T1000 (cell line): ENCODE measurements at regions not wholly inside any gene's neighbourhood (a gene's known extent, or its start where the extent isn't known, plus 50 kb on each side); places are given as distances from the start of the nearest gene placed in this dataset.

Experiments used
- DNase-seq: peaks from one replicate; lab custom pipeline; 2025; ENCODE audit warnings: mixed read lengths; lab: John Stamatoyannopoulos, UW

DNA sequence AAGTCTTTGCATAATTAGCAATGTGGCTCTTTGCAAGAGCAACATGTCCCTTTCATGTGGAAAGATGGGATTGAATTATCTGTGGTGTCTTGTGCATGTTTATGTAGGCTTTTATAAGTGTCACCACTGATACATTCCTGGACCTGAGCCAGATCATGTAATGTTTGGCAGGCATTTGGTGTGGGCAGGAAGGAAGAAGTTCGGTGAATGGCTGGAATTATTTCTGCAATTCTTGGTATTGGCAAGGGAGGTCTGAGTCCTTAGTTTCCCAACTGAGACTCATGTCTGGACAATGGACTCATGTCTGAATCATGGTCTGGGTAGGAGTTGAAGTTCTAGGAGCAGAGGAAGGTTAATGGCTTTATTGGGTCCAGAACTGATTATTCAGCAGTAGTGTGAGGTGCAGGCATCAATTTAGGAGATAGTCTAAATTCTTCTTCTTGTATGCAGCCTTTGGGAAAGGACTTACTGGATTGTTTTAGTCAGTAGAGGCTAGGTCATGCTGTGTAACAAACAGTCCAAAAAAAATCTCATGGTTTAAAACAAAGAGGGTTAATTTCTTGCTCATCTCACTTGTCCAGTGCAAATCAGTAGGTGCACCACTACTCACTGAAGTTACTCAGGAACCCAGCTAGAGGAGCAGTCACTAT is 186.5 kb upstream of the LHX5 start:
- no peak for DNase-seq

DNA sequence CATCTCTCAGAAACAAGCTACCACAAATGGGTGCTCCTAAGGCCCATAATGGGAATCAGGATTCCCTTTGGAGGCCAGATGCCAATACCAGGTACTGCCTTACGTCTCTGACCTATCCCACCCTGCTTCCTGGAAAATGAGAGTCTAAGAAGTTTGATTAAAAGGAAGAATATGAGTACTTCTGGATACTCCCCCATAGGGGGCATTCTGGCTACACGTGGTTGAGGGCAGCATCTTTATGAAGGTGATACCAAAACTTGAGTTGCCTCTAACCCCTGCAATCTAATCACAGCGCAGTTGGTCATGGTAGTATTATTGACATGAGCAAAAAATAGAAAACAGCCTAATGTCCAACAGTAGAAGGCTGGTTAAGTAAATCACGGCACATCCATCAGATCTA is 184.2 kb upstream of the LHX5 start:
- DNase-seq: no peak

DNA sequence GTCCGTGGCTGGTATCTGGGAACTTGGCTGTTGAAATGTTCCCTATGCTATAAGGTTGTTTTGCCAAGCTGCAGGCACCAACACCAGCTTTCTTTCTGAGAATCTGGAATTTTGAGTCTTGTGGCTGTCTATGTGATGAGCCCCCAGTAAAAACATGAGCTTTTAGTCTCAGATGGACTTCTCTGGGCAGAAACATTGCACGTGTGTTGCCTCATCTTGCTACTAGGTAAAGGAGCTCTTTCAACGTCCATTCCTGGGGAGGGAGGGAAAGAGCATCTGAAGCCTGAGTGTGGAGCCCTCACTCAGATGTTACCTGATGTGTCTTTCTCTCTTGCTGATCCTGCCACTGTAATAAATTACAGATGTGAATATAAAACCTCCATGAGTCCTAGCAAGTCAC is 183.8 kb upstream of the LHX5 start:
- no peak for DNase-seq

DNA sequence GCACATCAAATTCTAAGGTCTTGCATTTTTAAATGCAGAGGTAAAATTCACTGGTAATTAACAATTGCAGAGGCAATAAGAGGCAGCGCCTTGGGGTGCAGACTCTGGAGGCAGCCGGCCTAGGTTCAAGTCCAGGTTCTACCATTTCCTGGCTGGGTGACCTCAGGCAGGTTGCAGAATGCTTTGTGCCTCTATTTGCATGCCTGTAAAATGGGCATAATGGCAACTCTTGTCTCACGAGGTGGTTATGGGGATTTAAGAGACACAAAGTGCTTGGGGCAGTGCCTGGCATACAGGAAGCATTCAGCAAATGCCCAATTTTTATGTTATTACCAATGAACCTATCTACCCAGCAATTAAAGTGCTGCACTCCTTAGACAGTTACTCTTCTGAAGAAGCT is 180.0 kb upstream of the LHX5 start:
- DNase-seq: no peak

DNA sequence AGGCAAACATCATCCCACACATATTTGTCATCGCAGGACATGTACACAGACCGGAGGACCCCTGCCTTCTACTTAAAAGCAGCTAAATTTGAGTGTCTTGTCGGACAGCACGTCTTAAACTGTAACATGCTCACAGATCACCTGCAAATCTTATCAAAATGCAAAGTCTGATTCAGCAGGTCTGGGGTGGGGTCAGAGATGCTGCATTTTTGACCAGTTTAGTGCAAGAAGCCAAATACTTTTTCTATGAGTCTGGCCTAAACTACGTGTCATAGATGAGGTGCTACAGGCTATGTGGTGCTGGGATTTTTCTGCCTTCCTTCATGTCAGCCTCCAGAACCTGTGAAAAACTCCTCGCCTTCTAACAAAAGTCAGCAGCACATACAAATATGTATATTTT is 178.8 kb upstream of the LHX5 start:
- no peak for DNase-seq

DNA sequence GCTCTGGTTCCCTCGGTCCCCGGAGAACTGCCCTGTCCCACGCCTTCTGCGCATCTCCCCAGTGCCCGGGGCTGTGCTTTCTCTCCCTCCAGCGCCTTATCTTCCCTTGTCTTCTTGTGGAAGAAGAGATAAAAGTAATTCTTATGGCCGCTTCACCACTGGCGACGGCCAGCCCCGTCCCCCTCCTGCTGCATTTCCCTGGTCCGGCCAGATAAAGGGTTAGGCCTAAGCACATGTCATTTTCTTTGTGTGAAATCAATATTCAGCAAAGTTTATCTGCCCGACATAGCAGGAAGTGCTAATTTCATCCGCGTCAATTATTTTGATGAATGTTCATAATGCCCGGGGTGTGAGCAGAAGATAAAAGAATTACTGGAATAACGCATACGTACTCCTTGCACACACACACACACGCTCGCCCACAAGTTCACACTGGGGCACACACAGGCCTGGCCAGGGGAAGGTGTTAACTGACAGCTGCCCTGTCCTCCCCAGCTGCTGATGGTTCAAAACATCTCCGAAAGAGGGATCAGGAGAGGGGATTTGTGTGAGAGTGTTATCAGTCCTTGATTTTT is 177.7 kb upstream of the LHX5 start:
- DNase-seq: no peak

DNA sequence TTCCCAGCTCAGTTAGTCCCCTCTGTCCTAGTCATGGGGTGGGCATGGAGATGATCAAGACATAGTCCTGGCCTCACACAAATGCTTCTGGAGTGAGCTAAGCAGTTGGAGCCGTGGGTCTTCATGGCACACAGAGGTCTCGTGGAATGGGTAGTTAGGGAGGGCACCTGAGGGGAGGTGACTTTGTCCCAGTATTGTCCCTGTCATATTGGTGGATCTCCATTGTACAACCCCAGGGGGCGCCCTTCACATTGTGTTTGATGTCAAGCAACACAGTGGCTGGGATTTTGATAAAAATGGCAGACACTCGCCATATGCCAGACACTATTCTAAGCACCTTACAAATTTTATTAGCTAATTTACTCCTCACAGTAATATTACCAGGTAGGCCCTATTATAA is 175.4 kb upstream of the LHX5 start:
- DNase-seq: no peak

DNA sequence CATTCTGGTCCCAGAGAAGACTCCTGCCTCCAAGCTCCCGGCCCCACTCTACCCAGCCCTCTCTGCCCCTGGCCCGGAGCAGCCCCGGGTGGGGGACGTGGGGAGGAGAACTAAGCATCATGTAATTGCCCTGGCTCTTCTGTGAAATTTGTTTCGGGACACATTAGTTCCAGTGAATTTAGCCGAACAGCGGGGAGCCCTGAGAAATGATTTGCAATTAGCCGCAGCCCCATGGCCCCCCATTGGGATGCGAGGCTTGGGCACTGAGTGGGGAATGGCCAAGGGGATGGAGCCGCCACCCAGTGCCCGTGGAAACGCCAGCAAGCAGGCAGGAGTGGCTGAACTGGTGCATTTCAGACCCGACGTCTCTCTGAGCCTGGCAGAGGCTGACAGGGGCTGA is 173.9 kb upstream of the LHX5 start:
- DNase-seq: no peak

DNA sequence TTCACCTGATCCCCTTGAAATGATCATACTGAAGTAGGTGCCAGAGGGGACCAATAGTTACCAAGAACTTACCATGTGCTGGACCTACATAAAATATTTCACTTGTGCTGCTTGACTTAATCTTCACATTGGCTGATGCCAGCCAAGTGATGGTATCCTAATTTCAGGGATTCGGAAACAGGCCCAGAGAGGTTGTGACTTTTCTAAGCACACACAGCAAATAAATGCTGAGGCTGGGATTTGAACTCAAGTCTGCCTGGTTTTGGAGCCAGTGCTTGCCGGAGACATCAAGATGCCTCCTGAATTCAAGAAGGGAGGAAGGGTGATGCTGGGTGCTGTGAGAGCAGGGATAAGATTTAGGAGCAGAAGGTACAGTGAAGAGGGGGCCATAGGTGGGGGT is 173.5 kb upstream of the LHX5 start:
- DNase-seq: no peak

DNA sequence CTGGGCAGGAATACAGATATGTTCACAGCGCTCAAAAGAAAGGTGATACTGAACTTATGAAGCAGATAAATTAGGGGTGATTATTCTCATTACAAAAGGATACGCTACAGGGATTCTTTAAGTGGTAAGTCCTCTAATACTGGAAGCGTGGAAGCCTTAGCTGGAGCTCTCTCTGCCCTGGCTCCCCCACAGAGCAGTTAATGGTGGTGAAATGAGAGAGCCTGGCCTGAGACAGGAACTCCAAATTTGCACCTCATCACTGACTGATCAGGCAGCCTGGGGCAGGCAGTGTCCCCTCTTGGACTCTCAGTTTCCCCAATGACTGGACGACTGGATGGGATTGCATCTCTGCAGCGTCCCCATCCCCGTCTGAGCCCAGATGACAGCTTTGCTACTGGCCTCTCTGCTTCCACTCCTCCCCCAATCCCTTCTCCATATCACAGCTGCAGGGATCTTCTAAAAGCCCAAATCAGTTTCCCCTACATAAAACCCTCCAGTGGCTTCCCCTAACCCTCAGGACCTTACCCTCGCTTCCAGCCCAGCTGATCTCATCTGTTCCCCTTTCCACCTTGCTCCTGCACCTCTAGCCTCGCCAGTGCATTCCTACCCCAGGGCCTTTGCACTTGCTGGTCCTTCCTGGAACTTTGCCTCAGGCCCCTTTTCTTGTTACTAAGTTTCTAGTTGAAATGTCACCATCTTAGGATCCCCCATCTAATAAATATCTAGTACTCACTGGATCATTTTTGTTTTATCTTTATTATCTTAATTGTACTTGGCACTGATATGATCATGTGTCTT is 171.7 kb upstream of the LHX5 start:
- DNase-seq: no peak

DNA sequence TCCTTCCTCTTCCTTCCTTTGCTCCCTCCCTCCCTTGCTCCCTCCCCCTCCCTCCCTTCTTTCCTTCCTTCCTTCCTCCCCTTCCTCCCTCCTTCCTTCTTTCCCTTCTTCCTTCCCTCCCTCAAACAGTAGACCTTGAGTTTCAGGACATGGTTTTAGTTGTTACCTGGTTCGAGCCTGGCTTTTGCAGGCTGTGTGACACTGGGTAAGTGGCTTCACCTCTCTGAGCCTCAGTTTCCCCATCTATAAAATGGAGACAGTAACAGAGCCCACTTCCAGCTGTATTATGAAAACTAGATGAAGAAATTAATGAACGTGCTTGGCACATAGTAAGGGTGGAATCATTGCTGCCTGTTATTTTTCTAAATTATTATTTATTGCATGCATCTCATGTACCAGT is 171.0 kb upstream of the LHX5 start:
- DNase-seq: no peak

DNA sequence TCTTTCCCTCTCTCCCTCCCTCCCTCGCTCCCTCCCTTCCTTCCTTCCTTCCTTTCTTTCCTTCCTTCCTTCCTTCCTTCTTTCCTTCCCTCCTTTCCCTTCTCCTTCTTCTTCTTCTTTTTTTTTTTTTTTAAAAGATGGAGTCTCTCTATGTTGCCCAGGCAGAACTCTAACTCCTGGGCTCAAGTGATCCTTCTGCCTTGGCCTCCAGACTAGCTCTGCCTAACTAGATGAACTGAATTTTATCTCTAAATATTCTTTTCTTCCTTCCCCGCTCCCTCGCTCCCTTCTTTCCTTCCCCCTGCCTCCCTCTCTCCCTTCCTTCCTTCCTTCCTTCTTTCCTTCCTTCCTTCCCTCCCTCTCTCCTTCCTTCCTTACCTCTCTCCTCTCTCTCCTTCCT is 170.5 kb upstream of the LHX5 start:
- DNase-seq: no peak

DNA sequence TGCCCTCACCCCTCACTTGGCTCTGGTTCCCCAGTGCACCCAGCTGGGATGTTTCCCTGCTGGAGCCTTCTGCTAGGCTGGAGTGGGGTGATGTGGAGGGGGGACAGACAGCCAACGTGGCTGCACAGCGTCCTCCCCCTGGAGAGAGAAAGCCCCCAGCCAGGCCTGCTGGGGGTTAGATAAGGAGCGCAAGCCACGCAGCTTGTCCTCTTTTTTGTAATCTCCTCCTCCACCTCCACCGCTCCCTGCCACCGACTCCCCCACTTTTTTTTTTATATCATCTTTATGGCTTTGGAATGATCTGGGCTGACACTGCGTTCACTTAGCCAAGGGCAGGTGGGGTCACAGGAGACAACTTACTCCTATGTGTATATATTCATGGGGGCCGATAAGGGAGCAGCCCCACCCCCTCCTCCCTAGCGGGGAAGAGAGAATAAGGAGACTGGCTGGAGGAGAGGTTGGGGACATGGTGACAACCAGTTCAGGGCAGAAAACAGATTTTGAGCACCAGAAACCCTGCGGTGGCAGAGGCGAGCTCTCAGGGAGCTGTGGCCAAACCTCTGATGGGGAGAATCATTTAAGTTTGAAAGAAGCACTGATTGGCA is 169.9 kb upstream of the LHX5 start:
- DNase-seq: no peak

DNA sequence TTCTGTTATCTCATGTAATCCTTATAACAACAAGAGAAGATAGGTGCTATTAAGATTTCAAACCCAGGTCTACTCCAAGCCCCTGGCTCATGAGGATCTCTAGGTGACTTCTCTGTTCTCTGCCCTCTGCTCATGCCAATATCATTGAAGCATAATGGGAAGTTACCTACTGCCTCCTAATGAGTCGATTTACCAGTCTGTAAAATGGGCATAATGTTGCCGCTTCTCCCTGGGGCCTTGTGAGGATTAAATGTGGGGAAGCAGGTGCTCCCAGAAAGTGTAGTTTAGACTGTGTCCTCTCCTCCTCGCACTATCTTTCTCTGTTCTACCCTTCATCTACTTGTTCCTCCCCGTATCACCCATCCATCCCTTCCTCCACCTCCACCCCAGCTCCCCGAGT is 169.2 kb upstream of the LHX5 start:
- no peak for DNase-seq

DNA sequence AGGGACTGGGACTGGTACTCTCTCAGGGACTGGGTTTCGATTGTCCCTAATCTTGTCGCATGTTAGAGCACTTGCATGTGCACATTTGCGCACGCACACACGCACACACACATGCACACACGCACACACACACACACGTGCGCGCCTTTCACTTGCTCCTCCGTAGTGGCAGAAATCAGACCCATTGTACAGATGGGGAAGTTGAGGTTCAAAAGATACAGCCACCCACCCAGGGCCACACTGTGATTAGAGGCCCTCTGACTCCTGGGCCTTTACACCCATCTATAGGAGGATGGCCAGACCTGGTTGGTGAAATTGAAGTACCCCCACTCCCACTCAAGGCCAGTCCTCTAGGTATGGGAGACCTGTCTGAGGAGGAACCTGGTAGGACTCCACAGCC is 167.8 kb upstream of the LHX5 start:
- DNase-seq: no peak

DNA sequence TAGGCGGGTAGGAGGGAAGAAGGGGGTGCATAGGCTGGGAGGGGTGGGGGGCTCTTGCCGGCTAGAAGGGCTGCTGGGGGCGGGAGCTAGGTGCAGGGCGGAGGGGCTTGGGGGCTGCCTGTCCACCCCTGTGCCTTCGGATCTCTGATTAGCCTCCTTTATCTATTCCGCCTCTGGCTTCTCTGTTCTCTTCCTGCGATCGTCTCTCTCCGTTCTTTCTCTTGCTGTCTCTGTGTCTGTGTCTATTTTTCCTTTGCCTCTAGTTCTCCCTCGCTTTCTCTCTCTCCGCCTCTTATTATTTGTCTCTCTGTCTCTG is 166.7 kb upstream of the LHX5 start:
- DNase-seq: no peak

DNA sequence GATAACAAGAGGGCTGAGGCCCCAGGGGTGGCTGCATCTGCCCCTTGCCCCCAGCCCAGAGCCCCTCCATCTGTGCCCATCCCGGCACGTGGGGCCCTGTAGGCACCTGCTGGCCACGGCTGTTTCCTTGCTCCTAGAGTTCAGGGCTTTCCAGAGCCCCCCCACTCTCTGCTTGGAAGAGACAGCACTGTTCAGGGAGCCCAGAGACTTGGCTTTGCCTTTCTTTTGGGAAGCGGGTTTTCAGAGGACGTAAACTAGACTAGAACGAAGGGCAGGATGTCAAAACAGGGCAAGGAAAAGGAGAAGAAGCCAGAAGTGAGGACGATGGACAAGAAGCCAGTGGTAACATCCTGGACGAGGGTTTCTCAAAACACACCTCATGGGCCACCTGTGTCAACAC is 163.3 kb upstream of the LHX5 start:
- DNase-seq: no peak

DNA sequence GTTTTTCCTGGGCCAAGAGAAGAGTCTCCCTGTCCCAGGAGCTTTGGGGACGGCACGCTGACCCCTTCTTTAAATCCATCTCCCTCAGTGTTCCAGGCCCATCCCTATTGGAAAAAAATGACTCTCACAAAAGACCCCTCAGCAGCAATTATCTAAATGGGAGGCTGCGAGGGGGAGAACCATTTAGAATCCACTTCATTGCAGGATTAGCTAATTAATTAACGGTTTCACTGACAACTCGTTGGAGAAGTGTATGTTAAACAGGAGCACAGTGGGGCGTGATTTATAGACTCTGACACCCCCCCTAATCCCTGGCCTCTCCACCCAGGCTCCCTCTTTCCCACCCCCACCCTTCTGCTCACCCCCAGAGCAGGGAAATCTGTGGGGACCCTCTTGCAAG is 162.8 kb upstream of the LHX5 start:
- DNase-seq: no peak

DNA sequence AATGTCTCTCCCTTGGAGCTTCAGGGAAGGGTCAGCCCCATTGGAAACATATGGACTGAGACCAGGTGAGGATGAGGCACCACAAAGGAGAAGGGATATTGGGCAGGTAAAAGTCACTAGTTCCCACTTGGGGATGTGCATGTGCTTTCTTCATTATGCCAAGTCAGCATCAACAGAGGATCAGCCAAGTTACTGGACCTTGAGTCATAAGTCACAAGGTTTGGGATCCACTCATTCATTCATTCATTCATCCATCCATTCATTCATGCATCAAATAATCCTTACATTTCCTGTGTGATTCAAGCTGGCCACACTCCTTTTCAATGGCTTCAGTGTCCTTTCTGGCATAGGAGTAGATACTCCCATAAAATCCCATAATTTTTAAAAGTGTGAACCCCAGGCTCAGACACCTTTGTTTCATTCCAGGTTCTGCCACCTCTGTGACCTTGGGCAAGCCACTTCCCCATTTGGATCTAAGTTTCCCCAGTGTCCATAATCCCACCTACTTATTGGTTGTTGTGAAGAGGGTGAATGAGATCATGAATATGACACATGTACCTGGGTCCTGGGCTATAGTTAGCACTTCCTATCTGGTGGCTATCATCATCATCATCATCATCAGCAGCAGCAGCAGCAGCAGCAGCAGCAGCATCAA is 162.1 kb upstream of the LHX5 start:
- no peak for DNase-seq

DNA sequence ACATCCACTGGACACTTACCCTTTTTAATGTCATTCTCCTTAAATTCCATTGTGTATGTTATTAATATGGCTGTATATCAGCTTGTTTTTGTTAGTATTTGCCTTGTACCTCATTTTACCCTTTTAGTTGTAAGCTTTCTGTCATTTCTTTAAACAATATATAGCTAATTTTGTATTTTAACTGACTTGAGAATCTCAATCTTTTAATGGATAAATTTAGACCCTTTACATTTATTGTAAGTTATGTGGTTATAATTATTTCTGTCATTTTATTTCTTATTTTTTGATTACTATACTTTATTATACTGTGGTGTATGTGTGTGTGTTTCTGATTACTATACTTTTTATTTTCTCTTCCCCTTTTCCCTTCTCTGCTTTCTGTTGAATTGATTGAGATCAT is 159.0 kb upstream of the LHX5 start:
- DNase-seq: no peak

DNA sequence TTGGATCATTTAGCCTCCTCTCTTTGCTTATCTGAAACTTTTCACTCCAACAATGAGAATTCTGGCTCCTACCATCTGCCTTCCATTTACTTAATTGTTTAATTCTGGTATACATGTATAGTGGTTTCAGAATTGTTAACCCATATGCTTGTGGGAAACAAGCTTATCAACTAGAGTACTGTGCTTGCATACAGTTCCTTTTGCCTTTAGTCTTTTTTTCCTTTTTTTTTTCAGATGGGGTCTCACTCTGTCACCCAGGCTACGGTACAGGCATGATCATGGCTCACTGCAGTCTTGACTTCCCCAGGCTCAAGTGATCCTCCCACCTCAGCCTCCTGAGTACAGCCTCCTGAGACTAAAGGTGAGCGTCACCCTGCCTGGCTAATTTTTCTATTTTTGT is 153.8 kb upstream of the LHX5 start:
- DNase-seq: no peak

DNA sequence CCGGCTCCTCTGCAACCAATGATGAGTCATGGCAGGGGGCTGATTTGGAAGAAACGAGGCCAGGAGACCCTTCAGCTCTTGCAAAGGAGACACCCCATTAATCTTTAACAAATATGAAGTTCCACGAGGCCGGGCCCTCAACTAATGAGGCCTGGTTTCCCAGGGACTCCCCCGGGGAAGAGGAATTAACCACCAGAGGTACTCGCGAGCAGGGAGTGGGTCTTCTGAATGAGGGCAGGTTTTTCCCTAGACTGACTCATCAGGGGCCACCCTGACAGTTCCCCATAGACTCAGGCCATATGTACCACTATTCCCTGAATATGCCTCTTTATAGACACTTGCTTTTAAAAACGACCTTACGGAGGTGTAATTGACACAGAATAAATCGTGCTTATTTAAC is 150.7 kb upstream of the LHX5 start:
- no peak for DNase-seq

DNA sequence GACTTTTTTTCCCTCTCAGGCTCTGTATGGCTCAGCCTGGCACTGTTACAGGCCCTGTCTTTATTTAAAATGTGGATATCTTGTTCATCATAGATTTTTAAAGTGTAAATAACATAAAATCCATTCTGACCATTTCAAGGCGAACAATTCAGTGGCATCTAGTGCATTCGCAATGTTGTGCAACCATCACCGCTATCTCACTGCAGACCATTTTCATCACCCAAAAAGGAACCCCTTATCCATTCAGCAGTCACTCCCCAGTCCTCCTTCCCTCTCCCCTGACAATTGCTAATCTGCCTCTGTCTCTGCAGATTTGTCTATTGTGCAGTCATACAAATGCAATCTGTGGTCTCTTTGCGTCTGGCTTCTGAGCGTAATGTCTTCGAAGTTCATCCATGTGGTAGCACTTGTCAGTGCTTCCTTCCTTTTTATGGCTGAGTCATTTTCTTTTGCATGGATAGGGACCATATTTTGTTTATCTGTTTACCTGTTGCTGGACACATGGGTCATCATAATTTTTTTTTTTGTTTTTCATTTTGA is 148.8 kb upstream of the LHX5 start:
- no peak for DNase-seq
